GM19452 (cell line): ENCODE measurements at regions not wholly inside any gene's neighbourhood (a gene's known extent, or its start where the extent isn't known, plus 50 kb on each side); places are given as distances from the start of the nearest gene placed in this dataset.
A peak's percentile ranks its signal among the peaks of the same experiment; 100 is the strongest.
"Not testable (repeated sequence)": the region's sequence is repeated elsewhere in the genome, so short reads cannot be mapped to it uniquely, and the experiment has no call there.

Source experiments
- ATAC-seq: cut with Tn5 transposase; IDR thresholded peaks from one replicate; pipeline ENCODE4 v1.9.1; 2021; ENCODE audit not compliant: unreplicated experiment

DNA sequence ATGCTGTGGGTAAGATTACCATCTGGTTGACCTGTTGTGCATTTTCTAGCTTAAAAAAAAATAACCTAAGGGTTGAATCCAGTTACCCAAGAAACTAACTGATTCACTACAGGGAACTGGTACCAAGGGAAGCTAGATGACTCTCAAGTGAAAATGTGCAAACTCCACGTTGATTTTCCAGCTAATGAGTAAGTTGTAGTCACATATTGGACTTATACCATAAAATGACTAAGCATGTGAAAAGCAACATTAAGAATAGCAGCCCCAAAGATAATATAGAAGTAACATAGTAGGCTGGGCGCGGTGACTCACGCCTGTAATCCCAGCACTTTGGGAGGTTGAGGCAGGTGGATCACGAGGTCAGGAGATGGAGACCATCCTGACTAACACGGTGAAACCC, 270.9 kb downstream of the SPRY1 start:
- no peak for ATAC-seq

DNA sequence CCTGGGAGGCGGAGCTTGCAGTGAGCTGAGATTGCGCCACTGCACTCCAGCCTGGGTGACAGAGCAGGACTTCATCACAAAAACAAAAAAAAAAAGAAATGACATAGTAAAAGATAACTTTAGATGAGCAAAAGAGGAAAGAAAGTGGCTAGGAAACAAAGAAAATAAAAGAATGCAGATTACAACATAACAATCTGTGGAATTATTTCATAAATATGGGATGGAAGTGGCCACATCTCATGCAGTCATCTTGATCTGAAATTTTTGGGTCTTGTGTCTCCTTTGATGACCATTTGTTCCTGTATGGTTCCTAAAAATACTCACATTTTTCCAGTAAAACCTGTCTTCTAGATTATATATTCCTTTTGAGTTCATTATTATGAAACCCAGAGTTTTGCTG, 271.4 kb downstream of the SPRY1 start:
- no peak for ATAC-seq

DNA sequence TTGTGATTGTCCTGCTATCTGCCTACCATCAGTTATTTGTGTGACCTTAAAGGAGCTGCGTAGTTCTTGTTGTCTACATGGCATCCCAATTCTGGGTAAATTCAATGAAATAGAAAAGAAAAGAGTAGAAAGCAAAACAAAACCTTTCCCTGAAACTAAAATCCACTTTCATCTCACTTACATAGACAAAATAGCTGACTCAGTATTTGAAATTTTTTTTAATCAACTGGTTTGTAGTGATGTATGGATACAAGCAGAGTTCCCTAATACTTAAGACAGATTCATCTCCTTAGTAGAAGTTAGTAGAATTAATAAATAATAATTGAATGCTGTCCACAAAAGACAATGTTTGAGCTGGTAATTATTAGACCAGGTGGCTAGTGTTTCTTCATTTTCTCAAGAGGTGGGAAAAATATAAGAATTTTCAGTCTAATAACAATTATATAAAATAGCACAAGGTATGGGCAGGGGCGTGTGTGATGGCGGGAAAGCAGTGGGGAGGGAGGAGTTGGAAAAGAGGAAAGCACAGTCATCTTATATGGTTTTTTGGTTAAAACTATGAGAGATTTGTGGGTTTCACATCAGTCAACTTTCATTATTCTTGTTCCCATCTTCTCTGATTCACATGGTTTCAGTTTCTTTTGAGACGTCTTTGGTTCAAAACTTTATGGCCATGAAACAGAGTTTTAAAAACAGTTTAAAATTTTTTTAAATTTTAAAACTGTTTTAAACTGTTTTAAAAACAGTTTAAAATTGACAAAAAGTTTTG, 275.2 kb downstream of the SPRY1 start:
- peak; percentile 93 for ATAC-seq

DNA sequence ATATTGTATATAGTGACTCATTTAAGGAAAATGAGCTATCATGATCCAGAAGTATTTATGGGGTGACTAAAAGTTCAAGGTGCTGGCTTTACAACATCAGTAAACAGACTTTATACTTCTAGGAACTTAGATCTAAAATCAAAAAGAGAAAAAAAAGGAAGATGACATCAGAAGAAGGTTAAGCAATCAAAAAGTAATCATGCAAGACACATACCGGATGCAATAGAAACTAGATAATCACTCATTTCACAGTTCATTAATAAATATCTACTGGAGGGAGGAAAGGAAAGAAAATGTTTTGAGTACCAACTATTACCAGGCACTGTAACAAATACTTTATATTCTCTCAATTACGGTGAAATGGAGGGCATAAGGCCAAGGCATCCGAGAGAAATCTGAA, 276.4 kb downstream of the SPRY1 start:
- ATAC-seq, result no peak

DNA sequence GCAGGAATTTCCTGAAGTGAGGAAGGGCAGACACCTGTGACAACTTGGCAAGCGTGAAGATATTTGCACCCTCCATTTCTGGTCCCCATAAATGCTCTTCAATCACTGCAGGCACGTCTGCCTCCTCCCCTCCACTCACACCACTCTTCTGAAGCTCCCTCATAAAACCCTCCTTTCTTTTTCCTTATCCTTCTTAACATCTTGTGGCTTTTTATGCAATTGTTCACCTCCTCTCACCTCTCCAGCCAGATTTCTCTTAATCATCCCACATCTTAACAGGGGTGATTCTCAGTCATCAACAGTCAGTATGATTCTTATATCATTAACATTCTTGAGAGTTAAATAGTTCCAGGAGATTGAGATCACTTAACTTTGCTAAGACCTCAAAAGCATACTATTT, 277.4 kb downstream of the SPRY1 start:
- no peak for ATAC-seq

DNA sequence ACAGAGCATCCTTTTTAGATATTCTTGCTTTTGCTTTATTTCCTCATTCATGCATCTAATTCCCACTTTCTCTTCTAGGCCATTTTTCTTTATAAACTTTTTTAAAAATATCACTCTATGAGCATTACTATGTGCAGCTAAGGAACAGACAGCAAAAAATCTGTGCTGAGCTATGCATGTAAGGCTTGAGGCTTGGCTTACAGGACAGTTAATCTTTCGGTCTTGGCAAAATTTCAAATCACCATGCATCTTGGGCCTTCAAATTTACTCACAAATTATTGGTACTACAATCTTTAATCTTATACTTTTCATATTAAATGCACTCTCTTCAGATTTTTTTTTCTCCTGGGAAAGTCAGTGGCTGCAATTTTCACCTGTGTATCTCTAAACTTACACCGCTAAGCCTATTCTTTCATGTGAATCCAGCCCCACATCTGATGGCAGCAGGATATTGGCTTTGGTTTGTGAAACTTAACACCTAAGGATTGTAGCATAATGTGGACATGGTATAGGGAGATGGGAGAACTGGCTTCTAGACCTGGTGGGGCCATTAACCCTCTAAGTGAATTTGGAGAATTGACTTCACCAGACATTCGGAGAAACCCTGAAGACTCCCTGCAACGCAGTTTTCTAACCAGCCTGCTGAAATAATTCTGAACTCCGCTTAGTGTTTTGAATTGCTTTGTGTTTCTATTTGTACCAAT, 278.3 kb downstream of the SPRY1 start:
- no peak for ATAC-seq

DNA sequence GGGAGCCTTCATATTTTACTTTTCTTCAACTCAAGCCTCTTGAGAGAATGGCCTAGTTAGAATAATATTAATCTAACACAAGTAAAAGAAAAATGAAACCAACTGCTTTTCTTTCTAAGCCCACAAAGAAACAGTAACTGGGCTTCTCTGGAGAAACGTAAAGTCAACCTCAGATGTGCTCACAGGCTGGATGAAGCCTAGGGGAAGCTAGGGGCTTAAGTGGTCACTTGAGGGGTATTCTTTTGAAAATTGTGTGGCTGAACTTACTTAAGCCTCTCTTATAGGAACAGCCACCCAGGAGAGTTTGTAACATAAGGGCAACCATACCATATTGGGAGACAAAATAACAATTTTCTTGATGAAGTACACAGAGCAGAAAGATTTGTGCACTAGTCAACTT, 279.0 kb downstream of the SPRY1 start:
- ATAC-seq, result no peak

DNA sequence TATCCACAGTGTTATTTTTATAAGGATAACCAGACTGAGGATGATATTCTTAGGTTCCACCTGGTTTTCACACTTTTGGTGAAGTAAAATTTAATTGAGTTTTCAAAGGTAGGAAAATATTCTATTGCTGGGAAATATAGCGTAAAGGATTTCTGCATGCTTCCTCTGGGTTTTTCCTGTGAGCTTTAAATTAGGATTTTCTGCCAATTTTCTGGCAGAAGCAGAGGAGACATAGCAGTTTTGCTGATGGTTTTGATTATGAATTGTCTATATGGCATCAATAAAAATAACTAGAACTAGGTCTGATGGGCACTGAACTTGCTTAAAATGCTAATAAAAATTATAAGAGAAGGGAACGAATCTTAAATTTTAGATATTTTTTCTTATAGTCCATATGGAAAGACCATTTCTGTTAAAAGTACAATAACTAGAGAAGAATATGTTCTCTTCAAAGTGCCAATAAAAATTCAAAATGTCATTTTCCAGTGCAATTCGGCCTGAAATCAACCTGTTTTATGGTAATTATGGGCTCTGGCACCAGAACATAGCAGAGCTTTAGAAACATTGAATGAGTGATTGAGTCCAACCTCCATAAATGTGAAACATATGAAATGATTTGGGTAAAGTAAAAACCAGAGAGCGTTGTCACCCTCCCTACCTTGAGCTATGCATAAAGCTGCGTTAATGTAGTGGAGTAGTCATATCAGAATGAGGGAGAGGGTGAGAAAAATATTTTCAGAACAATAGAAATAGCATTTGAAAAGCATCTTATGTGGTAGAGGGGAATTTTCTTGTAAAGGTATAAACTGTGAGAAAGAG, 279.7 kb downstream of the SPRY1 start:
- no peak for ATAC-seq

DNA sequence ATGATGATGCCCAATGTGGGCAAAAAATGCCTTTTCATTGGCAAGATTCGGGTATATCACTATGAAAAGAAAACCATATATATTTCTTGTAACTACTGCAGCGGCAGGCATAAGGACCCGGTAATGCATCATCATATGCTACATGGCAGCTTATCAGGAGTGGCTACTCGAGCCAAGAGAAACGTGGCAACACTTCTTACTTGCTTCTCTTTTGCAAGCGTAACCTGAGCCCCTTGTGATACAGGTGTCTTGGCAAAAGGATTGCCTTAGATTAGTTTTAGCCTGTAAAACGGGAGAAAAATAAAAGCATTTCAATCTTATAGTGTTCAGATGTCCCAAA, 280.3 kb downstream of the SPRY1 start:
- ATAC-seq, result no peak

DNA sequence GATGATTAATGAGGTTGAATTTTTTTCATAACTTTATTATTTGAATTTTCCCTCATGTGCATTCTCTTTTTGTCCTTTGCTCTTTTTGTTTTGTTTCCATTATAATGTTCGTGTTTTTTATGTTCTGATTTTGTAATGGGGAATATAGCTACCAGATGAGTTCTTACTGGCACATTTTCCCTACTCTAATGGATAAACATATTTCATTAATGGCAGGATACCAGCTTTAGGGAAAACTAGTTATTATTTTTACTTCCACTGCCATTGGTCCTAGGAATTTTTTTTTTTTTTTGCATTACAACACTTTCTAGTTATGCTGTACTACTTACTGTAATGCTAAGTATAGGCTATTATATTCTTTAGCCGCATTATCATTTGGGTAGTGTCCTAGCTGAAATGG, 286.3 kb downstream of the SPRY1 start:
- ATAC-seq, result no peak

DNA sequence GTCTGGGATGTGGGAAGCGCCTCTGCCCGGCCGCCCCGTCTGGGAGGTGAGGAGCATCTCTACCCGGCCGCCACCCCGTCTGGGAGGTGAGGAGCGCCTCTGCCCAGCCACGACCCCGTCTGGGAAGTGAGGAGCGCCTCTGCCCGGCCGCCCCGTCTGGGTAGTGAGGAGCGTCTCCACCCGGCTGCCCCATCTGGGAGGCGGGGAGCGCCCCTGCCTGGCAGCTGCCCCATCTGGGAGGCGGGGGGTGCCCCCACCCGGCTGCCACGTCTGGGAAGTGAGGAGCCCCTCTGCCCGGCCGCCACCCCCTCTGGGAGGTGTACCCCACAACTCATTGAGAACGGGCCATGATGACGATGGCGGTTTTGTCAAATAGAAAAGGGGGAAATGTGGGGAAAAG, 288.3 kb downstream of the SPRY1 start:
- ATAC-seq, result not testable (repeated sequence)

DNA sequence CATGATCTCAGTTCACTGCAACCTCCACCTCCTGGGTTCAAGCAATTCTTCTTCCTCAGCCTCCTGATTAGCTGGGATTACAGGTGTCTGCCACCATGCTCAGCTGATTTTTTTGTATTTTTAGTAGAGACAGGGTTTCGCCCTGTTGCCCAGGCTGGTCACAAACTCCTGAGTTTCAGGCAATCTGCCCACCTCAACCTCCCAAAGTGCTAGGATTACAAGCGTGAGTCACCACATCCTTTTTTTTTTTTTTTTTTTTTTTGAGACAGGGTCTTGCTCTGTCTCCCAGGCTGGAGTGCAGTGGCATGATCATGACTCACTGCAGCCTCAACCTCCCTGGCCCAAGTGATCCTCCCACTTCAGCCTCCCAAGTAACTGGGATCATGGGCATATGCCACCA, 298.9 kb downstream of the SPRY1 start:
- not testable (repeated sequence) for ATAC-seq

DNA sequence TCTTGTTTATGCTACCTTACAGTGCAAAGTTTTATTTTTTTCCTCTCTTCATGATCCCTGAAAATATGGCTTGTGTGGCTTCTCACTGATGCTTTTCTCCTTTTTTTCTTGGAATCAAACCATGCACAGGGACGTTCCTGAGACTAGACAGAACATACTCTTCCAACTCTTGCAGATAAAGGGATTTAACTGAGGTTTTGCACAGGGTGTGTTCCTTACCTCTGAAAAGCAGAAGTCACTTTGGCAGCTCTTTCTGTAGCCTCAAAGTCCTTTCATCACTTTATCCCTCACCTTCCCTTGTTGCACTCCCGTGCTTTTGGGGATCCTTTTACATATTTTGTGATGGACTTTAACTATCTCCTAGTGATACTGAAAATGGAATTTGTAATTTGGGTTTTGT, 300.1 kb downstream of the SPRY1 start:
- no peak for ATAC-seq

DNA sequence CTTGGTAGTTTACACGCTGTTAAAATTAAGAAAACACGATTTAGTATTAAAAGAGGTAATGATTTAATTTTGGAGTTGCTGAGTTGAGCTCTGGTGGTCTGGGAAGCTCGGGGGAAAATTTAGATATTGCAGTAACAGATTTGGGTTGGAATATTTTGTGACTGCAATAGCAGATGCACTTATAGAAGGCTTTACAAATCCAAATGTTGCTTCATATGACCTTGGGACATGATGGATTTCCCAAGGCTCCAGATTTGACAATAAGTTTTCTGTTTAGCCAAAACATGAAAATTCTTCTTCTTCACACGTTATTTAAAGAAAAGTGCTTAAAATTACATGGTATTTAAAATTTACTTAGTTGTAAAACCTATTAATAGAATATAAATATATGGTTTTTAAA, 302.0 kb downstream of the SPRY1 start:
- no peak for ATAC-seq

DNA sequence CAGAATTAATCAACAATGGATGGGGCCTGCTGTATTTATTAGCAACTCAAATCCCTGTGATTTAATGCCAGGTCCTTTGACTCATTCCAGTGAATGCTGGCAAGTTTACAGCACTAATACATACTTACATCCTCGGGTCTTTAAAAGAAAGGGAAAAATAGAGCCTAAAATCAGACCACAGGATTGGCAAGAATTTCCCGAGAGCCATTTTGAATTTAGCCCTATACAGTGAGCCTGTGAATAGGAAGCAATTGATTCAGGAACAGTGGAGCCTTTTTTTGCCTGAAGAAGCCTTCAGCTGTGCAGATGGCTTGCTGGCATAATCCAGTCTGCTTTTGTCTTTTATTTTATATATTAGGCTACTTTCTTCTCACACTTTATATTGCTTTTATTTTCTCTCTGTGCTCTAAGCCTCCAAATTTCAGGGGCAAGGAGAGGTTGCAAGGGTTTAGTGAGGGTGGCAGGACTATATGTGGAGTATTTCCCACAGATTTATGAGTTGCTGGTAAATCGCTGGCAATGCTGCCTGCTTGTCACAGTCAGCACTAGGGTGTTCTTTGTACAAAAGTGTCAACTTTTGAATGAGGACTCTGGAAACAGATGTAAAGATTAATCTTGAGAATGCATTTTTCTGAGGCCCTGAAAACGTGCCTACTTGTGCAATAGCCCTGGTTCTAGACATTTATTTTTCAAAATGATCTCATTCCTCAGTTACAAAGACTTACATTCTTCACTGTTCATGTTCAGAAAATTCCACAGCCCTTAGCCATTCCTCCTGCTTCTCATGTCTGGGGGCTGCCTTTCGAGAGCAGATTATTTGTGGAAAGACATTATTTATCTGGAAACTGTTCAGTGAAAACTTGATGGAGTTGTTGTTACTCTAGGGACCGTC, 303.5 kb downstream of the SPRY1 start:
- ATAC-seq, result no peak

DNA sequence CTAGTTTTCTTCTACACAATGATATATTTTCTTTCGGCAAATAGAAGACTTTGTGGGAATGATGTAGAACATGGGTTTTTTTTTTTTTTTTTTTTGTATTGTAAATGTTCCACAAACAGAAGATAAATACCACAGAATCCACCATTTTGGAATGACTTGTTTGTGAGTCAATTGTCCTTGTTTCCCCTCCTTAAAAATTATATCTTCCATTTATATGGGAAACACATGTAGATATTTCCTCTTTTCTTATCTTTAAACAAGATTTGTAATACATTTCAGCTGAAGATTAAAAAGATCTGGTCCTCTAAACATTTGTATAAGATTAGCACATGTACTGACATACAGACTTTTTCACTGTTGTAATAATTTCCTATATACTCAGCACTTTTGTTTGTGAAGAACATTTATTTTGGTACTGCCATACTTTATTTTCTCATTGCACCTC, 304.6 kb downstream of the SPRY1 start:
- no peak for ATAC-seq

DNA sequence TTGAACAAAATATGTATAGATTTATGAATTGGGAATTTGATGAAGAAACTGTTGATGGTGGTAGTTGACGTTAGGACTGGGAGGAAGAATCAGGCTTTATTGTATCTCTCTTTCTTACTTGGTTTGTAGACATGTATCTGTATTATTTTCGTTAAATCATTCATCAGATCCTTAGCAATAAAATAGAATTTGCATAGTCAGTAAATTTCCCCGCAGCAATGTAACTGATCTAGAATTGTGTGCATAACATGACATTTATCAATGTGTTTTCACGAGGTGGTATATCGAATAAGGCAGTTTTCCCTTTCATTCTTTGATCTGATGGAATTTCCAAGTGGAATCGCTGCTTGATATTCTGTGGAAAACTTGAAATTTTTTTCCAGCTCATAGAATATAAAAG, 308.8 kb downstream of the SPRY1 start:
- ATAC-seq, result no peak

DNA sequence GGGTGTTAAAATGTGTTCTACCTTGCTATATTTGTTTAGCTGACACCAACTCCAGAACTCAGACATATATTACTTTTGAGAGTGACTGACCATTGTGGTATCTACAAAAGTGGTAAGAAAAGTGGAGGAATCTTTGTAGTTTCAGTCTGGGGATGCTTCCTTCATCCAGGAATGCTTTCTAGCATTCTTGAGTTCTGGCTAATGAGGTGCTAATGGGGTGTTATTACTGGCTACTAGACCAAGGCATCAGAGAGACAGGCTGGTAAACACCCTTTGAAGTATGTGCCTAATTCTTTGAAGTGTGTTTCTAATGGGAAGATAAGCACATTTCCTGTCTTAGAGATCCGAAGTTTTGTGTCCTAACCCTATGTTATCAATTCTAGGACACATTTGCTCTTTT, 310.4 kb downstream of the SPRY1 start:
- no peak for ATAC-seq

DNA sequence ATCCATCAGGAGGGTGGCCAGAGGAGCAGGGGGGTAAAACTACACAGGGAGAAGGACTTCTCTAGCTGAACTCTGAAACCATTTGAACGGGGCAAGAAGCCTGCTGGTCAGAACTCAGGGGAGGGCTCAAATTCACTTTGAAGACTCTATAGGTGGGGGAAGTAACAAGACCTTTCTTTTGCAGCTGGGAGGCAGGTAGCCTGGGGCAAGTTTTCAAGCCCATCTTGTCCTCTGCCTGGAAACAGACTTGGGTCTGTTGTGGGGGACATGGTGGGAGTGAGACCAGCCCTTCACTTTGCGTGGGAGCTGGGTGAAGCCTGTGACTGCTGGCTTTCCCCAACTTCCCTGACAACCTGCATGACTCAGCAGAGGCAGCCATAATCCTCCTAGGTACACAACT, 312.3 kb downstream of the SPRY1 start:
- ATAC-seq, result no peak

DNA sequence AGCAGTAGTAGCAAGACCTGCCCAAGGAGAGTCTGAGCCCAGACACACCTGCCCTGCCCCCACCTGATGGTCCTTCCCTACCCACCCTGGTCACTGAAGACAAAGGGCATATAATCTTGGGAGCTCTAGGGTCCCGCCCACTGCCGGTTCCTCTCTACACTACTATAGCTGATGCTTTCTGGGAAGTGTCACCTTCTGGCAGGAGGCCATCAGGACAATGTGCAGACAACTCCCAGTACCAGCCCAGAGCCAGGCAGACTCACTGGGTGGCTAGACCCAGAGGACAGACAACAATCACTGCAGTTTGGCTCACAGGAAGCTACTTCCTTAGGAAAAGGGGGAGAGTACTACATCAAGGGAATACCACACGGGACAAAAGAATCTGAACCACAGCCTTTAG, 312.7 kb downstream of the SPRY1 start:
- ATAC-seq, result no peak

DNA sequence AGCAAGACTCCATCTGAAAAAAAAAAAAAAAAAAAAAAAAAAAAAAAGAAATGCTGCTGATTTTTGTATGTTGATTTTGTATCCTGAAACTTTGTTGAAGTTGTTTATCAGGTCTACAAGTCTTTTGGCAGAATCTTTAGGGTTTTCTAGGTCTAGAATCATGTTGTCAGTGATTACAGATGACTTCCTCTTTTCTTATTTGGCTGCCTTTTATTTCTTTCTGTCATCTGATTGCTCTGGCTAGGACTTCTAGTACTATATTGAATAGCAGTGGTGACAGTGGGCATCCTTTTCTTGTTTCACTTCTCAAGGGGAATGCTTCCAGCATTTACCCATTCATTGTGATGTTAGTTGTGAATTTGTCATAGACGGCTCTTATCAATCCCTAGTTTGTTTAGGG, 334.4 kb downstream of the SPRY1 start:
- no peak for ATAC-seq
